Astrocyte (in vitro differentiated cells and primary cell): ENCODE measurements at regions not wholly inside any gene's neighbourhood (a gene's known extent, or its start where the extent isn't known, plus 50 kb on each side); places are given as distances from the start of the nearest gene placed in this dataset.

Source experiments
- EZH2 ChIP-seq: IDR thresholded peaks from 2 replicates; pipeline ENCODE4 v1.6.1; 2012; ENCODE audit warnings: mild to moderate bottlenecking, low read length, inconsistent platforms; ENCODE audit not compliant: insufficient read depth
- TF ChIP-seq, protein P1 (sequence below): IDR thresholded peaks from 2 replicates; pipeline ENCODE4 v1.5.1; 2011; ENCODE audit warnings: low read depth, mild to moderate bottlenecking, inconsistent platforms, low read length, moderate library complexity; ENCODE audit not compliant: insufficient read depth

DNA sequence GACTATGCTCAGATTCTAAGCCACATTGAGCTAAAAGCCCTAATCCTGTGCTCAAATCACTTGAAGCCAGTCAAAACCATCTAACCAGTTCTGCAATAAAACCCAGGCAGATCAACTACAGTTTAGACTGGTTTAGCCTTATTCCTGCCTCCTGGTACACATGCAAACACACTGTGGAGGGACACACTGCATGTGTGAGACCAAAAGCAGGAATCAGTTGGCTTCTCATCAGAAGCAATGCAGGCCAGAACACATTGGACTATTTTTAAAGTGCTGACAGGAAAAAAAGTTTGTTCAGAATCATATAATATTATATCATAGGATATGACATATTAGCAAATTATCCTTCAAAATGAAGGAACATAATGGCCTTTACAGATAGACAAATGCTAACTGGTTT is 52.5 kb upstream of the NT5C1B start:
- TF ChIP-seq, protein P1, sequence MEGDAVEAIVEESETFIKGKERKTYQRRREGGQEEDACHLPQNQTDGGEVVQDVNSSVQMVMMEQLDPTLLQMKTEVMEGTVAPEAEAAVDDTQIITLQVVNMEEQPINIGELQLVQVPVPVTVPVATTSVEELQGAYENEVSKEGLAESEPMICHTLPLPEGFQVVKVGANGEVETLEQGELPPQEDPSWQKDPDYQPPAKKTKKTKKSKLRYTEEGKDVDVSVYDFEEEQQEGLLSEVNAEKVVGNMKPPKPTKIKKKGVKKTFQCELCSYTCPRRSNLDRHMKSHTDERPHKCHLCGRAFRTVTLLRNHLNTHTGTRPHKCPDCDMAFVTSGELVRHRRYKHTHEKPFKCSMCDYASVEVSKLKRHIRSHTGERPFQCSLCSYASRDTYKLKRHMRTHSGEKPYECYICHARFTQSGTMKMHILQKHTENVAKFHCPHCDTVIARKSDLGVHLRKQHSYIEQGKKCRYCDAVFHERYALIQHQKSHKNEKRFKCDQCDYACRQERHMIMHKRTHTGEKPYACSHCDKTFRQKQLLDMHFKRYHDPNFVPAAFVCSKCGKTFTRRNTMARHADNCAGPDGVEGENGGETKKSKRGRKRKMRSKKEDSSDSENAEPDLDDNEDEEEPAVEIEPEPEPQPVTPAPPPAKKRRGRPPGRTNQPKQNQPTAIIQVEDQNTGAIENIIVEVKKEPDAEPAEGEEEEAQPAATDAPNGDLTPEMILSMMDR = no peak
- TF ChIP-seq EZH2 = no peak
